ENCODE measurements at regions not wholly inside any gene's neighbourhood (a gene's known extent, or its start where the extent isn't known, plus 50 kb on each side); places are given as distances from the start of the nearest gene placed in this dataset.

DNA sequence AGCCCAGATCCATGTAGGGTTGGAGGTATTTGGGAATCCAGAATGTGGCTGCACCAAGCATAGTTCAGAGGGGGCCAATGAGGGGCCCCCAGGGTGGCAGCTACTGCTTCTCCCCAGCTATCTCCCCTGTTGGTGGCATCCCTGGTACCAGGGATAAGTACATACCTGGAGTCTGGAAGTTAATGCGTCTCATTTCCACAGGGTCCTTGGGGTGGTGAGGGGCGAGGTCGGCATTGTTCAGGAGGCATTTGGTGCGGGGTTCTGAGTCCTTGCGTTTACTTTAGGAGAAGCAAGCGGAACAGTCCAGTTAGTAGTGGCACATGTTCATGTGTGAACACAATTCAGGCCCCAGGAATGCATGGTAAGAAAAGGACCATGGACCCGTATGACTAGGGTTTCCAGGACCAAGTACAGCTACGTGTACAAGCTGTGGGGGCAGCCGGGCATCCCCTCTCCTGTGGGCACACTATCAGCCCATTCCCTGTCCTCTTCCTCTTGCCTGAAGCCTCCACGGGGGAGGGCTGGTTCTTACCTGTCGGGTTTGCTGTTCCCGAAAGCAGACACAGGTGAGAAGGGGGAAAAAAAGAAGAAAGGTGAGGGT lies 122.3 kb downstream of the PTPRS start:
- DNase-seq (no peak), FAIRE-seq (no peak)
- Histone ChIP-seq H3K27me3 (ENCODE audit: control insufficient read depth, insufficient read depth, low read length) (no peaks in the 10 kb centered on the region), H3K27ac (ENCODE audit: low read depth in 2 of 2, low read length in 2 of 2) (no peak overlapping the region), H3K4me1 (ENCODE audit: control insufficient read depth in 2 of 3, insufficient read depth in 2 of 3, low read depth in 1 of 3, low read length in 3 of 3) (no peaks in the 10 kb centered on the region), H3K9ac (ENCODE audit: low read length in 3 of 3) (no peak overlapping the region), H3K4me3 (ENCODE audit: low read length in 3 of 3) (no peak overlapping the region), H3K9me3 (ENCODE audit: control insufficient read depth in 2 of 3, insufficient read depth in 1 of 3, low read length in 3 of 3) (no peaks in the 10 kb centered on the region), H3K36me3 (ENCODE audit: control insufficient read depth in 2 of 3, insufficient read depth in 3 of 3, low read length in 3 of 3) (peaks cover 20 to 52% (median 40%) of the 10 kb centered on the region in 3 donors)
- intact Hi-C loops (cut with DNase I): no loop called here
- TF ChIP-seq, protein P1, sequence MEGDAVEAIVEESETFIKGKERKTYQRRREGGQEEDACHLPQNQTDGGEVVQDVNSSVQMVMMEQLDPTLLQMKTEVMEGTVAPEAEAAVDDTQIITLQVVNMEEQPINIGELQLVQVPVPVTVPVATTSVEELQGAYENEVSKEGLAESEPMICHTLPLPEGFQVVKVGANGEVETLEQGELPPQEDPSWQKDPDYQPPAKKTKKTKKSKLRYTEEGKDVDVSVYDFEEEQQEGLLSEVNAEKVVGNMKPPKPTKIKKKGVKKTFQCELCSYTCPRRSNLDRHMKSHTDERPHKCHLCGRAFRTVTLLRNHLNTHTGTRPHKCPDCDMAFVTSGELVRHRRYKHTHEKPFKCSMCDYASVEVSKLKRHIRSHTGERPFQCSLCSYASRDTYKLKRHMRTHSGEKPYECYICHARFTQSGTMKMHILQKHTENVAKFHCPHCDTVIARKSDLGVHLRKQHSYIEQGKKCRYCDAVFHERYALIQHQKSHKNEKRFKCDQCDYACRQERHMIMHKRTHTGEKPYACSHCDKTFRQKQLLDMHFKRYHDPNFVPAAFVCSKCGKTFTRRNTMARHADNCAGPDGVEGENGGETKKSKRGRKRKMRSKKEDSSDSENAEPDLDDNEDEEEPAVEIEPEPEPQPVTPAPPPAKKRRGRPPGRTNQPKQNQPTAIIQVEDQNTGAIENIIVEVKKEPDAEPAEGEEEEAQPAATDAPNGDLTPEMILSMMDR (IDR thresholded peaks at IDR 0.05; ENCODE audit: borderline replicate concordance, extremely low read depth, insufficient read depth): no peak

DNA sequence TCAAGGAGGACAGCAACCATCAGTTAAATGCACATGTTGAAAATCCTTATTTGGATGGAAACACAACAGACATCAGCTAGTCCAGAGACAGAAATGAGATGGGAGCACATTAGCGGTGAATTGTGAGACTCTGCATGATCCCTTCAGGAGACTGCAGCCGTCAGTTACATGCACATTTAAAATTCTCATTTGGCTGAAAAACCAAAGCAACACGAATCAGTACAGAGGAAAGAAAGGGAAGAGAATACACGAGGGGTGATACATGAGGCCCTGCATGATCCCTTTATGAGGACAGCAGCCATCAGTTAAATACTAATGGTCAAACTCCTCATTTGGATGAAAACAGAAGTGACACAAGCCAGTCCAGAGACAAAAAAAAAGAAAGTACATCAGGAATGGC lies 123.4 kb downstream of the PTPRS start:
- no peaks in the 10 kb centered on the region for H3K9me3 ChIP-seq (ENCODE audit: control insufficient read depth in 2 of 3, insufficient read depth in 1 of 3, low read length in 3 of 3)
- DNase-seq (no peak), FAIRE-seq (no peak)
- no peak overlapping the region for H3K27ac ChIP-seq (ENCODE audit: low read depth in 2 of 2, low read length in 2 of 2)
- H3K4me3 ChIP-seq (ENCODE audit: low read length in 3 of 3): no peak overlapping the region
- no peaks in the 10 kb centered on the region for H3K4me1 ChIP-seq (ENCODE audit: control insufficient read depth in 2 of 3, insufficient read depth in 2 of 3, low read depth in 1 of 3, low read length in 3 of 3)
- TF ChIP-seq, protein P1 (IDR thresholded peaks at IDR 0.05; ENCODE audit: borderline replicate concordance, extremely low read depth, insufficient read depth): no peak
- intact Hi-C loops (cut with DNase I): no loop called here
- no peaks in the 10 kb centered on the region for H3K27me3 ChIP-seq (ENCODE audit: control insufficient read depth, insufficient read depth, low read length)
- H3K9ac ChIP-seq (ENCODE audit: low read length in 3 of 3): no peak overlapping the region
- peaks cover 22 to 55% (median 42%) of the 10 kb centered on the region in 3 donors for H3K36me3 ChIP-seq (ENCODE audit: control insufficient read depth in 2 of 3, insufficient read depth in 3 of 3, low read length in 3 of 3)

DNA sequence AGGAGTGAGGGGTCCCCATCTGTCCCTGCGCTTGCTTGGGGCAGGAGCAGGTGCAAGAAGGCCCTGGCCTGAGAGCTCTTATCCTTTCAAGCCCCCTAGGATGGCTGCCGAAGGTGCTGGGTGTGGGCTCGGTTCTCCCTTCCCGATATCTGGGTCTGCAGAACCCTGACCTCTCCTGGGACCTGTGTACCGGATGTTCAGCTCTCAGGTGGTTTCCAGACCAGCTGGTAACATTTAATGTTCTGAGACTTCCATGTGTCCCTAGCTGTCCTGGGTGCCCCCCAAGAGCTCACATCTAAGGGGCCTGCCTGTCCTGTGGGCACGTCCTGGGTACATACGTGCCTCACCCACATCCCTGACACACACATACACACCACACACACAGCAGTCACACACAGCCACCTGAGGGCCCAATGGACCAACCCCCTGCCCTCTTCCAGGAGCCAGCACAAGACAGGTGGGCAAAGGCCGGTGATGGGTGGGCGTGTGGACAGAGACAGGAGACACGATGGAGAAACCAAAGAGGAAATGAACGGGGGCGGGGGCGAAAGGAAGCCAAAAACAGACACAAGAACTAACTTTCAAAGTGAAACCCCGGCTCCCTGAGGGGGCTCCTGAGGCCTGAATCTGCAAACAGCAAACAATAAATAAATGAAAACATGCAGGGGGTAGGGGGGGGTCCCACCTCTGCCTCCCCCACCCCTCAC lies 124.3 kb downstream of the PTPRS start:
- Histone ChIP-seq H3K36me3 (ENCODE audit: control insufficient read depth in 2 of 3, insufficient read depth in 3 of 3, low read length in 3 of 3) (peaks cover 22 to 62% (median 45%) of the 10 kb centered on the region in 3 donors), H3K27ac (ENCODE audit: low read depth in 2 of 2, low read length in 2 of 2) (no peak overlapping the region), H3K27me3 (ENCODE audit: control insufficient read depth, insufficient read depth, low read length) (no peaks in the 10 kb centered on the region), H3K9ac (ENCODE audit: low read length in 3 of 3) (no peak overlapping the region), H3K9me3 (ENCODE audit: control insufficient read depth in 2 of 3, insufficient read depth in 1 of 3, low read length in 3 of 3) (no peaks in the 10 kb centered on the region), H3K4me1 (ENCODE audit: control insufficient read depth in 2 of 3, insufficient read depth in 2 of 3, low read depth in 1 of 3, low read length in 3 of 3) (no peaks in the 10 kb centered on the region), H3K4me3 (ENCODE audit: low read length in 3 of 3) (no peak overlapping the region)
- intact Hi-C loops (cut with DNase I): no loop called here
- TF ChIP-seq, protein P1 (IDR thresholded peaks at IDR 0.05; ENCODE audit: borderline replicate concordance, extremely low read depth, insufficient read depth): no peak
- FAIRE-seq (no peak), DNase-seq (no peak)
